HG02759 (cell line): ENCODE measurements at regions not wholly inside any gene's neighbourhood (a gene's known extent, or its start where the extent isn't known, plus 50 kb on each side); places are given as distances from the start of the nearest gene placed in this dataset.

Experiments
- ATAC-seq: cut with Tn5 transposase; IDR thresholded peaks from one replicate; pipeline ENCODE4 v1.9.1; 2021; ENCODE audit warnings: mild to moderate bottlenecking, moderate library complexity; ENCODE audit not compliant: unreplicated experiment

DNA sequence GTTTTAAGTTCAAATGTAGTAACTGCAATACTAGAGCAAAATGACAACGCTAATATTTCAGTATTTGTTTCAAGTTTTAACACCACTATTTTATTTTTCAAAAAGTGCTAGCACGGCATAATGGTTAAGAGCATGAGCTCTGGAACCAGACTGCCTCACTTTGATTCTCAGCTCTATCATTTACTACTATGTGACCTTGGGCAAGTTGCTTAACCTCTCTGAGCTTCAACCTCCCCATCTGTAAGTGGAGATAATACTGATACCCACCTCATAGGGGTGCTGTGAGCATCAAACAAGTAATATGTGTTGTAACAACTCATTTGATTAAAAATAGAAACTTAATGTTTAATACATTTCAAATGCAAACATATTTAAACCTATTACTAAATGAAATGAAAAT, 115.4 kb upstream of the NPHP3 start:
- no peak for ATAC-seq

DNA sequence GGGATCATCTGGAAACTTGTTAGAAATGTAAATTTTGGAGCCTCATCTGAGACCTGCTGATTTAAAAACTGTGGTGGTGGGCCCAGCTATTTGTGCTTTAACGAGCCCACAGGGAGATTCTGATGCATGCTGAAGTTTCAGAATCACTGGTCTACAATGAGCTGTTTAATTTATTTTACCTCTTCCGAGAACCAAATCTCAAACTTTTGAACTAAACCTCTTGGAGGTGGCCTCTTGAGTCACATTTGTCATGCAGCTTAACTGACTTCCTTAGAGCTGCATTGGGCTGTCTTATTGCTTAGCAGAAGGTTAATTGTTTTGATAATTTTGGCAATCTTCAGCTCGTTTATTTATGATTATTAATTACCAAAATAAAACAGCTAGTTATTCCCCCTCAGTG, 112.1 kb upstream of the NPHP3 start:
- no peak for ATAC-seq

DNA sequence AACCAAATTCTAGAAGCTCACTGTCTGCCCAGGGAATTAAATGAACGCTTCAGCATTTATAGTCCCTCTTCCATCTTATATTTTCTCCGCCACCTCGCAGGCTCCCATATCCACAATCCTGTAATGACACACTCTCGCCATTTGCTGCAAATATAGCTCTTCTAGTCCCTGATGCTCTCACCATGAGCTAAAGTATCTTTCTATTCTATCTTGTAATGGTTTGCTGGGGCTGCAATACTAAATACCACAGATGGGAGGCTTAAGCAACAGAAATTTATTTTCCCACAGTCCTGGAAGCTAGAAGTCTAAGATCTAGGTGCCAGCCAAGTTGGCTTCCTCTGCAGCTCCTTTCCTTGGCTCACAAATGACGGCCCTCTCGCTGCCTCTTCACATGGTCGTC, 106.9 kb upstream of the NPHP3 start:
- no peak for ATAC-seq

DNA sequence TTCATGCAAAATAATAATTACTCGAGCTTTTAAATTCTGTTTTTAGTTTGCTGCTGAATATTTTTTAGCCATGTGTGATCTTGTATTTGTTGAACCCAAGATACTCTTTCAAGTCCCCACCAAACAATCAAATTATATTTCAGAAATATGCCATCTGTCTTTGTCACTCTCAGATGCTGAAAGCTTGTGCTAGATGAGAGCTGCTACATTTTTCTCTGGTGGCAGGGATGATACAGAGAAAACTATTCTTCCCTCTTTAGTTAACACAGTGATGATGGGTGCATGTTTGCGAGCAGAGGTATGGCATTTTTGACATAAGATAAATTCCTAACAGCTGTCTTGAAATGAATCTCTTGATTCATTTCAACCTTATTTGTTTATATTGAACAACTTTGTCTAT, 100.6 kb upstream of the NPHP3 start:
- no peak for ATAC-seq

DNA sequence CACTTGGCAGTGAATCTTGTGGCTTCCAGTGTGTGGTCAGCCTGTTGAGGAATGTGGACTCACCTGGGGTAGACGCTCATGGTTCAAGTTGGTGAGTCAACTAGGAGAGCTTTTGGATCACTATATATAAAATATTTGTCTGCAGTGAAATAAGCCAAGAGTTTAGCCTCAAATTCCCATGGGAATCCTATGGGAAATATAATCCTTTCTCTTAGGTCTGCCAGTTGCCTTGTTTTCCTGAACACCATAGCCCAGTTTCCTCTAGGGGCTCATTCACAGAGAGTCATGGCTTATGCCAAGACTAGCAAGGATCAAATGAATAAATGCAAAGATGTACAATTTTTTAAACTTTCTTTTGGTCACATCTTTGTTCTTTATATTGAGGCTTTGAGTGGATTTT, 100.1 kb upstream of the NPHP3 start:
- ATAC-seq: no peak

DNA sequence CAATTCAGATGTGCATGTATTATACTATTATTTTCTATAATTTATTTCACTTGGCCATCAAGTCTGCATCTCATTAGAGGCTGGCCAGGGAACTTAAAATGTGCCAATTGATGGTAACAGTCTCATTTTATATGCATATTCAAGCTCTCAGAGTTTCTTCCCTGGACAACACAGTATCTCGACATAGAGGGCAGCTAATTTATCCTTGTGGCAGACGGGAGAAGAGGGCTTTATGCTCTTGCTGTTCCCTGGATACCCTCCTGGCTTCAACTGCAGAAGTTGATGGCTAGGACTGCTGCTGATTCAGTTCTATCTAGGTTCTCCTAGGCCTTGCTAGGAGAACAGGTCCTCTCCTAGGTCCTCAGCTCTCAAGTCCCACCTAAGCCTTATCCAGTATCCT, 99.1 kb upstream of the NPHP3 start:
- ATAC-seq: no peak

DNA sequence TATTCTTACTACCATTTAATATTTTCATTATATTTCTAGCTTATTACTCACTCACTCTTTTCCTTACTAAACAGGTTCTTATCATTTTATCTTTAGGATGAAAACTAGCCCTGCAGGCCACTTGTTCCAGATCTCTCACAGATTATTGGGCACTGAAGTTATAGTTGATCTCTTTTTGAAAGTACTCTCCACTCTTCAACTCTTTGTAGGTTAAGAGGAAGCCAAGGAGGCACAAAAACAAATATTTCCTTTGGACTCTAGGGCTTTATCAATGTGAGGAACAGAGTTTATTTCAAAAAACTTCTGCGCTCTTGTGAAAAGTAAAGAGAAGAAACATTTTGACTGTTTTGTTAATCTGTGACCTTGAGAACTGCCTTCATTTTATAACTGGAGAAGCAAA, 96.0 kb upstream of the NPHP3 start:
- no peak for ATAC-seq

DNA sequence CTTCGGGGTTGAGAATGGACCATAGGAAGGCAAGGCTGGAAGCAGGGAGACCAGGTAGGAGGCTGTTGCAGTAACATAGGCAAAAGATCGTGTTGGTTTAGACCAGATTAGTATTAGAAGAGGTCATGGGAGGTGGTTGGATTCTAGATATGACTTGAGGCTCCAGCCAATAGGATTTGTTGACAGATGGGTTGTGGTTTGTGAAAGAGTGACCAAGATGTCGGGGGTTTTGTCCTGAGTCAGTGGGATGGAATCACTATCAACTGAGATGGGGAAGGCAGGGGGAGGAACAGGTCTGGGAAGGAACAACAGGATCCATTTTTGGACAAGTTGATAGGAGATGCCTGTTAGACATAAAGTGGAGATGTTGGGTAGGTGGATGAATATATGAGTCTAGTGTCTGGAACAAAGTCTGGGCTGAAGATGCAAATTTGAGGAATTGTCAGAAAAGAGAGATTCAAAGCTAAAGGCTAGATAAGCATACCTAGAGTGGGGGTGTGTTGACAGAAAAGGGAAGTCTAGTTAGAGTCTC, 95.5 kb upstream of the NPHP3 start:
- no peak for ATAC-seq

DNA sequence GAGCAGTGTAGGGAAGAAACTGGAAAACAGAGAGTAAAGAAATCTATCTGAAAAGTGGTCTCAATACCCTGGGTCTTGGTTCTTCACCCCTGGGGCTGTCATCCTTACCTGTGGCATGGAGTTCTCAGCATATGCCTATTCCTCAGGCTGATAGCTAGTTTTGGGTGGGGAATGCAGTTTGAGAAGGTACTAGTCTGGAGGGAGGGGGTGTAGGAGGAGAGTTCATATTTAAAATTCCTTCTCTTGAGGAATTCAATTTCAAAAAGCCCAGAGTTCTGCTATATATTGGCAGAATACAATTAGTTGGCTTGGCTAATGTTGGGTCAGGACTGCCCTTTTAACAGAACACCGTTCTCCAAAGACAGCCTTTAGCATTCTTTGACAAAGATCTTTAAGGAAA, 82.9 kb upstream of the NPHP3 start:
- ATAC-seq: no peak

DNA sequence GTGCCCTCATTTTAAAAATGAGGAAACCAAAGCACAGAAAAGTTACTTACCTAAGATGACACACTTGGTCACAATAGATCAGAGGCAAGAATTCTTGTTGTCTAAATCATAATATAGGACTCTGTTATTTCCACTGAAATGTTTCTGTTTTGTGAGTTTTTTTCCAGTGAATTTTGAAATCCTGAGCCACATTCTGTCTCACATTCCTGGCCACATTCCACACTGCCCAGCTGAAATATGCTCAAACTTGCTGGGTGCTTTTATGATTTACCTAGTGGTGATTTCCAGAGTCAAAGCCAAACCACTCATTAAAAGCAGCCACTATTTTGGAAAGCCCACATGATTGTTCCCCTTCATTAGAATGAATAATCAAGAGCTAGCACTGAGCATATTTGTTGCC, 82.3 kb upstream of the NPHP3 start:
- no peak for ATAC-seq

DNA sequence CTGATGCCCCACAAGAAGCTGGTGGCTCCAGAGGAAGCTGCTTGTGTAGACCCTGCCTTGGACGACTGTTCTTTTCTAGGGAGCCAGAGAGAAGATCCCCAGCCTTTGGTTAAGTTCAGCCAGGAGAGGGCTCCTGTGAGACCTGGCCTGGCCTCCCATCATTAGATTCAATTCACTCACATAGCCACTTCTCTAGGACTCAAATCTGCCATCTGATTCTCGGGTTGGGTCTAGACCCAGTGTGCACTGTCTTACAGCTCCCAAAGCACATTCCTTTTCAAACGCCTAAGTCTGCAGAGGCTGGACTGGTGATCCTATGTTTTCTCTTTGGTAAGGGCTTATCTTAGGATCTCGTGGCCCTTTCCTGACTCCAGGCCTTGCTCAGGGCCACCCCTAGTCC, 81.7 kb upstream of the NPHP3 start:
- ATAC-seq: no peak

DNA sequence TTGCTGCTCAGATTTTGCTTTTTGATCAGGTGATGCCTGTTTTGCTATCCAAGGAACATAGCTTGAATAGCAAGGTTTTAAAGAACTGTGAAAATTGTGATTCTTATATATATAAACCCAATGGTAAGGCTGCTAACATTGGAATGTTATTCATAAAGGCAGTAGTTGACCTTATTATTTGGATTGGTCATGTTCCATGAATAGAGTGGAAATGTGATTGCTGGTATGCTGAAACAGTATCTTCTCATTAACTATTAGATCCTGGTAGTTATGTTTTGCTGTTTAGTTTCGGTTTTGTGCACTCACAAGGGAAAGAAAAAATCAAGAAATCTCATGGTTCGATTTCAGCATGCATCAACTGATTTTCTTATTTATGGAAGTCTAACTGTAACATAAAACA, 78.7 kb upstream of the NPHP3 start:
- ATAC-seq: no peak

DNA sequence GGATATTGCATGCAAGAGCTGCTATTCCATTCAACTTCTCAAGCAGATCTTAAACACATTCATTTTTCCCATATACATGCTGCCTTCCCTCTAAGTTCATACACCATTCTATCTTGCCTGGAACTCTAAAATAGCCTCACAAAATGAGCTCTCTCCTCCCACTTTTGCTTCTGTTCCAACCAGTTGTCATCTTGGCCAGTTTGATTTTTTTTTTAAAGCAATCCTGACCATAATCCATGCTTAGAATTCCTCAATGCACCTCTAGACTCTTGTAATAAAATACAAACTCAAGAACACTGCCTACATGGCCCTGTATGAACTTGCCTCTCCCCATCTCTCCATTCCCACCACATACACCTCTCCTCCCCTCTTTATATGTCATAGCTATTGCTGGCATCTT, 68.6 kb upstream of the NPHP3 start:
- no peak for ATAC-seq

DNA sequence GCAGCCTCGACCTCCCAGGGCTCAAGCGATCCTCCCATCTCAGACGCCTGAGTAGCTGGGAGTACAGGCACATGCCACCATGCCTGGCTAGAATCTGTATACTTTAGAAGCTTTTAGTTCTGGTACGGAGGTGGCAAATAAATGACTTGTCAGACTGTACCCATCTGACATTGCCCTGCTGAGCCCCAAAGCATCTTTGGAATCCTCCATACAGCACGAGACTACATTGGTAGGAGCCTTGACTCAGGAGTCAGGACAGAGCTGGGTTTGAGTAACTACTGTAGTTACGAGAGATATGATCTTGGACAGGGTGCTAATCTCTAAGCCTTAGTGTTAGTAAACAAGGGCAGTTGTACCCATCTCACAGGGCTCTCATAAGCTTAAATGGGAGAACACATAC, 67.8 kb upstream of the NPHP3 start:
- no peak for ATAC-seq

DNA sequence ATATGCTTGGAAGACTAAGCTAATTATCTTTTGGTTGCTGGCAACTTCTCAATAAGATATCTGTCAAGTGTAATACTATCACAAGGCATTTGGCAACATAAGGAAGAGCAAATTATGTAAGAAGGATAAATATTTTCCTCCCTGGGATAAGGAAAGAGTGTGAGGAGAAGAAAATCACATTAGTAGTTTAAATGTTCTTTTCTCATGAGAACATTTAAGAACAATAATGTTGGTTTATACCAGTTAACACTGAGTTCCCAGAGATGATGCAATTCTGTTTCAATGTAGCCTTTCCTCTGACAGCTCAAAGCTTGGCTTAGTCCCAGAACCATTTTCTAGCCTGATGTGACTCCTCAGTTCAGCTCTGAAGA, 66.1 kb upstream of the NPHP3 start:
- no peak for ATAC-seq

DNA sequence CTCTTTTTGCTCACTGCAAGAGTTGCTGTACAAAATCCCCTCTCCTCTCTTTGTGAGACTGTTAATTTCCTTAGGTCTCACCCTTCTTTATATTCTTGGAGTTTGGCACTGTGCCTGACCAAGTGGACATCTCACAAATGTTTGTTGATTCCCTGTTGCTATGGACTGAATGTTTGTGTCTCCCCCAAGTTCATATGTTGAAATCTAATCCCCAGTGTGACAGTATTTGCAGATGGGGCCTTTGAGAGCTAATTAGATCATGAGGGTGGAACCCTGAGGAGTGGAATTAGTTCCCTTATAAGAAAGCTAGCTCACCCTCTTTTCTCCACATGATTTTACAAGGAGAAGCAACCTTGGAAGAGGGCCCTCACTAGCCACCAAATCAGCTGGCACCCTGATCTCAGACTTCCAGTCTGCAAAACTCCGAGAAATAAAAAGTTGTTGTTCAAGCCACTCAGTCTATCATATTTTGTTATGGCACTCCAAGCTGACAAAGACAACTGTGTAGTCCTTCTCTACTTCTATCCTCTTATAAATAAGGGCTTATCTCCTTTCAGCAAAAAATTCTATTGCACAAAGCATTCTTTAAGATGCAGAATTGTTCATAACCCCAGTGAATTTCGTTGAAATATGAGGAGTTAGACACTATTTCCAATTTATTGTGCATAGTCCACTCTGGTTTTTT, 65.5 kb upstream of the NPHP3 start:
- ATAC-seq: no peak

DNA sequence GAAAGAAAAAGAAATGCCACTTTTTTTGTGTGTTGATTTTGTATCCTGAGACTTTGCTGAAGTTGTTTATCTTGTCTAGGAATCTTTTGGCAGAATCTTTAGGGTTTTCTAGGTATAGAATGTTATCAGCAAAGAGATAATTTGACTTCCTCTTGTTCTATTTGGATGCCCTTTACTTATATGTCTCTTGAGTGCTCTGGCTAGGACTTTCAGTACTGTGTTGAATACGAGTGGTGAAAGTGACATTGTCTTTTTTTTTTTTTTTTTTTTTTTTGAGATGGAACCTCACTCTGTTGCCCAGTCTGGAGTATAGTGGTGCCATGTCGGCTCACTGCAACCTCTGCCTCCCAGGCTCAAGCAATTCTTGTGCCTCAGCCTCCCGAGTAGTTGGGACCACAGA, 64.7 kb upstream of the NPHP3 start:
- ATAC-seq: no peak

DNA sequence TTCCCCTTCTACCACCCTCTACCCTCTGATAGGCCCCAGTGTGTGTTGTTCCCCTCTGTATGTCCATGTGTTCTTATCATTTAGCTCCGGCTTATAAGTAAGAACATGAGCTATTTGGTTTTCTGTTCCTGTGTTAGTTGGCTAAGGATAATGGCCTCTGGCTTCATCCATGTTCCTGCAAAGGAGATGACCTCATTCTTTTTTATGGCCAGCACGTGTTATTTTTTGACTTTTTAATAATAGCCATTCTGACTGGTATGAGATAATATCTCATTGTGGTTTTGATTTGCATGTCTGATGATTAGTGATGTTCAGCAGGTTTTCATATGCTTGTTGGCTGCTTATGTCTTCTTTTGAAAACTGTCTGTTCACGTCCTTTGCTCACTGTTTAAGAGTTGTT, 63.1 kb upstream of the NPHP3 start:
- ATAC-seq: no peak

DNA sequence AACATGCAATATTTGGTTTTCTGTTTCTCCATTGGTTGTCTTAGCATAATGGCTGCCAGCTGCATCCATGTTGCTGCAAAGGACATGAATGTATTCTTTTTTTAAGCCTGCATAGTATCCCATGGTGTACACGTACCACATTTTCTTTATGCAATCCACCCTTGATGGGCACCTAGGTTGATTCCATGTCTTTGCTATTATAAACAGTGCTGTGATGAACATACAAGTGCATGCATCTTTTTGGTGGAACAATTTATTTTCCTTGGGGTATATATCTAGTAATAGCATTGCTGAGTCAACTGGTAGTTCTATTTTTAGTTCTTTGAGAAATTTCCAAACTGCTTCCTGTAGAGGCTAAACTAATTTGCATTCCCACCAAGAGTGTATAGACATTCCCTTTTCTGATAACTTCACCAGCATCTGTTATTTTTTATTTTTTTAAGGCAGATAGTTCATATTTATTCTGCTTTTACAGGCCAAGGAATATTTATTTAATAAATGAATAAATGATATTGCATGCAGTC, 62.4 kb upstream of the NPHP3 start:
- no peak for ATAC-seq

DNA sequence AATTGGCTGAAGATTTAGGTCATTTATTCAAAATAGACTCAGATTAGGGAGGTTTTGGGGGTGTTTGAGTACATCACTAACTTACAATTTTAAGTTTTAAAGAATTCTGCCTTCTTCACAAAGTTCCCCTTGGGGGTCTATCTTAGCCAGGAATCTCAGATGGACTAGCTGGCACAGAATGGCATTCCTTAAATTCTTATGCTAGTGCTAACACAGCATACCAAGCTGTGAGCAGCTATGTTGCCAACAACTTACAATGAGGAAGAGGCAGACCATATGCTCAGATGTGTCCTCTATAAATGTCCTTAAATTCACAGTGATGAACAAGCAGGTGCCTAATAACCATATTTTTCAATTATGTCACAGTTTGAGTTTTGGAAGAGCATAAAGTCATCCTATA, 60.9 kb upstream of the NPHP3 start:
- no peak for ATAC-seq

DNA sequence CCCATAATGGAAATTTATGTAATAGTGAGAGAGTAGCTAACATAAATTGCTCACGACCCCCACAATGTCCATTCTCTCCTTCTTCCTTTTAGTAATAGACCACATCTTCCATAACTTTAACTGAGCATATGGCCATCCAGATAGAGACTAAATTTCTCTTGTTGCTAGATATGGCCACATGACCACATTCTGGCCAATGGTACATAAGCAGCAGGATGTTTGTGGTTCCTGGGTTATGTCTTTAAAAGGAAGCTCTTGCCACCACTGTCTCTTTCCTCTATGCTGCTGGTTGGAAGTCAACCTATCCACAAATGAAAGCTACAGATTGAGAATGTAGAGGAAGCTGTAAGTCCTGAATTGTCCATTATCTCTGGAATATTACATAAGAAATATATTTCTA, 59.7 kb upstream of the NPHP3 start:
- ATAC-seq: no peak

DNA sequence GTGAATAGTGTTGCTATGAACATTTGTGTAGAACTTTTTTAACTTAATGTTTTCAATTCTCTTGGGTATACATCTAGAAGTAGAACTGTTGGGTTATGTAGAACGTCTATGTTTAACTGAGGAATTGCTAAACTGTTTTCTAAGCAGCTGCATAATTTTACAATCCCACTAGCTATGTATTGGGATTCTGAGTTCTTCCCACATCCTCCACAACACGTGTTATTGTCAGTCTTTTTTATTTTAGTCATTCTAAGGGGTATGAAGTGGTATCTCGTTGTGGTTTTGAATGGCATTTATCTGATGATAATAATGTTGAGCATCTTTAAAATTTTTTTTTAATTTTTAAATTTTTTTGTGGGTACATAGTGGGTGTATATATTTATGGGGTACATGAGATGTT, 55.0 kb upstream of the NPHP3 start:
- ATAC-seq: no peak

DNA sequence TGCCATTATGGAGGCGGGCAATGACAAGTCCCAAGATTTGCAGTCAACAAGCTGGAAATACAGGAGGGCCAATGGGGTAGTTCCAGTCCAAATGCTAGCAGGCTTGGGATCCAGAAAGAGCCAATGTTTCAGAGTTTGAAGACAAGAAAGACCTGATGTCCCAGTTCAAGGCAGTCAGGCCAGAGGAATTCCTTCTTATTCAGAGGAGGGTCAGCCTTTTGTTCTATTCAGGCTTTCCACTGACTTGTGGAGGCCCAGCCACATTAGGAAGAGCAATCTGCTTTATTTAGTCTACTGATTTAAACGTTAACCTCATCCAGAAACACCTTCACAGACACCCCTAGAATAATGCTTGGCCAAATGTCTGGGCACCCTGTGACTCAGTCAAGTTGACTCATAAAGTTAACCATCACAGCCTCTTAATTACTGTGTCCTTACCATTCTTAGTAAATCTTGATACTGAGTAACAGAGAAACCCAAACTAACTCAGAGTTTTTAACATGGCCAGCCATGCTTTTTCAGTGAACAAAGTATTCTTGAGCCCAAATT, 50.9 kb upstream of the NPHP3 start:
- peak; percentile 61 for ATAC-seq
